ENCODE measurements at regions not wholly inside any gene's neighbourhood (a gene's known extent, or its start where the extent isn't known, plus 50 kb on each side); places are given as distances from the start of the nearest gene placed in this dataset.

GRCh38 chr7:27367179-27367932 lies 124.8 kb downstream of the EVX1 start:
- DNase-seq: no peak

- DNase-seq: no peak
These were observed 125.4 kb downstream of the EVX1 start for GRCh38 chr7:27367933-27368549.

GRCh38 chr7:27374958-27375841 lies 132.6 kb downstream of the EVX1 start:
- DNase-seq: no peak

- DNase-seq: no peak
These were observed 133.4 kb downstream of the EVX1 start for GRCh38 chr7:27375958-27376357.

GRCh38 chr7:27377988-27378387 lies 135.4 kb downstream of the EVX1 start:
- no peak for DNase-seq

GRCh38 chr7:27382307-27382706 lies 139.7 kb downstream of the EVX1 start:
- DNase-seq: no peak

- no peak for DNase-seq
These were observed 144.0 kb downstream of the EVX1 start for GRCh38 chr7:27386581-27386980.

GRCh38 chr7:27387864-27388263 lies 145.3 kb downstream of the EVX1 start:
- DNase-seq: no peak

- DNase-seq: no peak
These were observed 146.0 kb downstream of the EVX1 start for GRCh38 chr7:27388561-27388960.

GRCh38 chr7:27389496-27389895 lies 146.9 kb downstream of the EVX1 start:
- no peak for DNase-seq

GRCh38 chr7:27392477-27392876 lies 149.9 kb downstream of the EVX1 start:
- no peak for DNase-seq

- no peak for DNase-seq
These were observed 152.3 kb downstream of the EVX1 start for GRCh38 chr7:27394871-27395270.

- DNase-seq: no peak
These were observed 153.0 kb downstream of the EVX1 start for GRCh38 chr7:27395626-27396025.

GRCh38 chr7:27397503-27397902 lies 154.9 kb downstream of the EVX1 start:
- DNase-seq: no peak

- no peak for DNase-seq
These were observed 156.2 kb downstream of the EVX1 start for GRCh38 chr7:27398851-27399250.

- DNase-seq: no peak
These were observed 157.4 kb downstream of the EVX1 start for GRCh38 chr7:27399791-27400567.

- no peak for DNase-seq
These were observed 163.2 kb downstream of the EVX1 start for GRCh38 chr7:27405780-27406179.

- no peak for DNase-seq
These were observed 166.7 kb downstream of the EVX1 start for GRCh38 chr7:27409311-27409710.

- no peak for DNase-seq
These were observed 167.2 kb downstream of the EVX1 start for GRCh38 chr7:27409776-27410175.

- DNase-seq: no peak
These were observed 168.4 kb downstream of the EVX1 start for GRCh38 chr7:27410812-27411544.

- no peak for DNase-seq
These were observed 169.6 kb downstream of the EVX1 start for GRCh38 chr7:27412164-27412563.

GRCh38 chr7:27418541-27418940 lies 175.9 kb downstream of the EVX1 start:
- no peak for DNase-seq
